ENCODE measurements at regions not wholly inside any gene's neighbourhood (a gene's known extent, or its start where the extent isn't known, plus 50 kb on each side); places are given as distances from the start of the nearest gene placed in this dataset.

GRCh38 chr11:116275635-116276034, 497.2 kb downstream of the BUD13 start:
- no peak for TF ChIP-seq POLR2A (IDR thresholded peaks at IDR 0.05; ENCODE audit: low read length)
- TF ChIP-seq, protein P1, sequence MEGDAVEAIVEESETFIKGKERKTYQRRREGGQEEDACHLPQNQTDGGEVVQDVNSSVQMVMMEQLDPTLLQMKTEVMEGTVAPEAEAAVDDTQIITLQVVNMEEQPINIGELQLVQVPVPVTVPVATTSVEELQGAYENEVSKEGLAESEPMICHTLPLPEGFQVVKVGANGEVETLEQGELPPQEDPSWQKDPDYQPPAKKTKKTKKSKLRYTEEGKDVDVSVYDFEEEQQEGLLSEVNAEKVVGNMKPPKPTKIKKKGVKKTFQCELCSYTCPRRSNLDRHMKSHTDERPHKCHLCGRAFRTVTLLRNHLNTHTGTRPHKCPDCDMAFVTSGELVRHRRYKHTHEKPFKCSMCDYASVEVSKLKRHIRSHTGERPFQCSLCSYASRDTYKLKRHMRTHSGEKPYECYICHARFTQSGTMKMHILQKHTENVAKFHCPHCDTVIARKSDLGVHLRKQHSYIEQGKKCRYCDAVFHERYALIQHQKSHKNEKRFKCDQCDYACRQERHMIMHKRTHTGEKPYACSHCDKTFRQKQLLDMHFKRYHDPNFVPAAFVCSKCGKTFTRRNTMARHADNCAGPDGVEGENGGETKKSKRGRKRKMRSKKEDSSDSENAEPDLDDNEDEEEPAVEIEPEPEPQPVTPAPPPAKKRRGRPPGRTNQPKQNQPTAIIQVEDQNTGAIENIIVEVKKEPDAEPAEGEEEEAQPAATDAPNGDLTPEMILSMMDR (IDR thresholded peaks at IDR 0.05): no peak
- TF ChIP-seq CEBPB (IDR thresholded peaks at IDR 0.05): no peak
- TF ChIP-seq, protein P2, sequence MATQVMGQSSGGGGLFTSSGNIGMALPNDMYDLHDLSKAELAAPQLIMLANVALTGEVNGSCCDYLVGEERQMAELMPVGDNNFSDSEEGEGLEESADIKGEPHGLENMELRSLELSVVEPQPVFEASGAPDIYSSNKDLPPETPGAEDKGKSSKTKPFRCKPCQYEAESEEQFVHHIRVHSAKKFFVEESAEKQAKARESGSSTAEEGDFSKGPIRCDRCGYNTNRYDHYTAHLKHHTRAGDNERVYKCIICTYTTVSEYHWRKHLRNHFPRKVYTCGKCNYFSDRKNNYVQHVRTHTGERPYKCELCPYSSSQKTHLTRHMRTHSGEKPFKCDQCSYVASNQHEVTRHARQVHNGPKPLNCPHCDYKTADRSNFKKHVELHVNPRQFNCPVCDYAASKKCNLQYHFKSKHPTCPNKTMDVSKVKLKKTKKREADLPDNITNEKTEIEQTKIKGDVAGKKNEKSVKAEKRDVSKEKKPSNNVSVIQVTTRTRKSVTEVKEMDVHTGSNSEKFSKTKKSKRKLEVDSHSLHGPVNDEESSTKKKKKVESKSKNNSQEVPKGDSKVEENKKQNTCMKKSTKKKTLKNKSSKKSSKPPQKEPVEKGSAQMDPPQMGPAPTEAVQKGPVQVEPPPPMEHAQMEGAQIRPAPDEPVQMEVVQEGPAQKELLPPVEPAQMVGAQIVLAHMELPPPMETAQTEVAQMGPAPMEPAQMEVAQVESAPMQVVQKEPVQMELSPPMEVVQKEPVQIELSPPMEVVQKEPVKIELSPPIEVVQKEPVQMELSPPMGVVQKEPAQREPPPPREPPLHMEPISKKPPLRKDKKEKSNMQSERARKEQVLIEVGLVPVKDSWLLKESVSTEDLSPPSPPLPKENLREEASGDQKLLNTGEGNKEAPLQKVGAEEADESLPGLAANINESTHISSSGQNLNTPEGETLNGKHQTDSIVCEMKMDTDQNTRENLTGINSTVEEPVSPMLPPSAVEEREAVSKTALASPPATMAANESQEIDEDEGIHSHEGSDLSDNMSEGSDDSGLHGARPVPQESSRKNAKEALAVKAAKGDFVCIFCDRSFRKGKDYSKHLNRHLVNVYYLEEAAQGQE (IDR thresholded peaks at IDR 0.05): no peak
- TF ChIP-seq, protein P3, sequence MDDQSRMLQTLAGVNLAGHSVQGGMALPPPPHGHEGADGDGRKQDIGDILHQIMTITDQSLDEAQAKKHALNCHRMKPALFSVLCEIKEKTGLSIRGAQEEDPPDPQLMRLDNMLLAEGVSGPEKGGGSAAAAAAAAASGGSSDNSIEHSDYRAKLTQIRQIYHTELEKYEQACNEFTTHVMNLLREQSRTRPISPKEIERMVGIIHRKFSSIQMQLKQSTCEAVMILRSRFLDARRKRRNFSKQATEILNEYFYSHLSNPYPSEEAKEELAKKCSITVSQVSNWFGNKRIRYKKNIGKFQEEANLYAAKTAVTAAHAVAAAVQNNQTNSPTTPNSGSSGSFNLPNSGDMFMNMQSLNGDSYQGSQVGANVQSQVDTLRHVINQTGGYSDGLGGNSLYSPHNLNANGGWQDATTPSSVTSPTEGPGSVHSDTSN (IDR thresholded peaks at IDR 0.05): no peak
- TF ChIP-seq MAZ (IDR thresholded peaks at IDR 0.05; ENCODE audit: borderline replicate concordance, low read depth, low read length): no peak
- TF ChIP-seq PHF8 (IDR thresholded peaks at IDR 0.05; ENCODE audit: borderline replicate concordance, low read depth): no peak
- TF ChIP-seq, protein P4, sequence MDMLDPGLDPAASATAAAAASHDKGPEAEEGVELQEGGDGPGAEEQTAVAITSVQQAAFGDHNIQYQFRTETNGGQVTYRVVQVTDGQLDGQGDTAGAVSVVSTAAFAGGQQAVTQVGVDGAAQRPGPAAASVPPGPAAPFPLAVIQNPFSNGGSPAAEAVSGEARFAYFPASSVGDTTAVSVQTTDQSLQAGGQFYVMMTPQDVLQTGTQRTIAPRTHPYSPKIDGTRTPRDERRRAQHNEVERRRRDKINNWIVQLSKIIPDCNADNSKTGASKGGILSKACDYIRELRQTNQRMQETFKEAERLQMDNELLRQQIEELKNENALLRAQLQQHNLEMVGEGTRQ (IDR thresholded peaks at IDR 0.05): no peak
- TF ChIP-seq EP300 (IDR thresholded peaks at IDR 0.05): no peak
- TF ChIP-seq MYC (IDR thresholded peaks at IDR 0.05; ENCODE audit: borderline replicate concordance, low read length): no peak
- TF ChIP-seq RFX5 (IDR thresholded peaks at IDR 0.05): no peak
- TF ChIP-seq RNF2 (IDR thresholded peaks at IDR 0.05; ENCODE audit: borderline replicate concordance, low read depth): no peak
